ENCODE measurements at regions not wholly inside any gene's neighbourhood (a gene's known extent, or its start where the extent isn't known, plus 50 kb on each side); places are given as distances from the start of the nearest gene placed in this dataset.

DNA sequence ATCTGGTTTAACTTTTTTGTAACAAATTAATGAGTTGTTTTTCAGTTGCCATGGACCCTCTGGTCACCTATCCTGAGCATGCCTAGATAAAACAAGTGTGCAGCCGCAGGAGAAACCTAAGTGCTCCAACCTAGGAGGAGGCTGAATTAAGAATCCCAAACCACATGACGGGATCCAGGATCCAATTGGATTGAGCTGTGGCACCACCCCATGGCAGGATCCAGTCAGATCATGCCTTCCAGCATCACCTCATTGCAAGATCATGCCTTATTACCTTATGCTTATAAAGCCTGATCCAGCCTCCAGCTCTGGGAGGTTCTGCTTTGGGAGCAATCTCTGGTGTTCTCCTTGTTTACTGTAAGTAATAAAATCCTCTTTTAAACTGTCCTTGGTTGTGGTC lies 662.0 kb downstream of the TLR4 start:
- Histone ChIP-seq H3K9ac (ENCODE audit: insufficient read length, low read depth) (no peak overlapping the region), H3K36me3 (ENCODE audit: insufficient read depth, insufficient read length, low read length) (no peaks in the 10 kb centered on the region), H3K4me1 (ENCODE audit: insufficient read depth, insufficient read length) (no peaks in the 10 kb centered on the region)

DNA sequence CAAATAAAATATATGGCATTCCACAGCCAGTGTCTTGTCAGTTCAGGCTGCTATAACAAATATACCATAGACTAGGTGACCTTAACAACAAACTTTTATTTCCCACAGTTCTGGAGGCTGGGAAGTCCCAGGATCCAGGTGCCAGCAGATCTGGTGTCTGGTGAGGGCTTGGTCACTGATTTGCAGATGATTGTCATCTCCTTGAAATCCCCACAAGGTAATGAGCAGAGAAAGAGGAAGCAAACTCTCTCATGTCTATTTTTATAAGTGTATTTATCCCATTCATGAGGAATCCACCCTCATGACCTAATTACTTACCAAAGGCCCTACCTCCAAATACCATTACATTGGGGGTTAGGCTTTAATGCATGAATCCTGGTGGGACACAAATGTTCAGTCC lies 663.2 kb downstream of the TLR4 start:
- H3K27me3 ChIP-seq (ENCODE audit: insufficient read depth, insufficient read length): no peaks in the 10 kb centered on the region
- TF ChIP-seq SUZ12 (IDR thresholded peaks at IDR 0.05; ENCODE audit: extremely low read depth, insufficient read depth, insufficient read length) (no peak), YY1 (IDR thresholded peaks at IDR 0.05; ENCODE audit: insufficient read depth, insufficient read length) (no peak), ZNF274 (IDR thresholded peaks at IDR 0.05; ENCODE audit: low read depth, low read length) (no peak)
- no peaks in the 10 kb centered on the region for H3K36me3 ChIP-seq (ENCODE audit: insufficient read depth, insufficient read length, low read length)
- H3K9ac ChIP-seq (ENCODE audit: insufficient read length, low read depth): no peak overlapping the region
- H3K4me1 ChIP-seq (ENCODE audit: insufficient read depth, insufficient read length): no peaks in the 10 kb centered on the region
- no peak overlapping the region for H3K4me3 ChIP-seq (ENCODE audit: insufficient read length, low read depth)
- no peak for DNase-seq (ENCODE audit: low read depth, low spot score)
- H3K9me3 ChIP-seq (ENCODE audit: insufficient read depth, low read length): peaks cover 13% of the 10 kb centered on the region; the same call in 1 of the 2 replicates

More for the DNA sequence above, 662.0 kb downstream of the TLR4 start:
- no peak for DNase-seq (ENCODE audit: low read depth, low spot score)
- no peak overlapping the region for H3K4me3 ChIP-seq (ENCODE audit: insufficient read length, low read depth)
- peaks cover 13% of the 10 kb centered on the region; the same call in 1 of the 2 replicates for H3K9me3 ChIP-seq (ENCODE audit: insufficient read depth, low read length)
- H3K27me3 ChIP-seq (ENCODE audit: insufficient read depth, insufficient read length): no peaks in the 10 kb centered on the region
- TF ChIP-seq ZNF274 (IDR thresholded peaks at IDR 0.05; ENCODE audit: low read depth, low read length): no peak
- TF ChIP-seq SUZ12 (IDR thresholded peaks at IDR 0.05; ENCODE audit: extremely low read depth, insufficient read depth, insufficient read length): no peak
- no peak for TF ChIP-seq YY1 (IDR thresholded peaks at IDR 0.05; ENCODE audit: insufficient read depth, insufficient read length)

DNA sequence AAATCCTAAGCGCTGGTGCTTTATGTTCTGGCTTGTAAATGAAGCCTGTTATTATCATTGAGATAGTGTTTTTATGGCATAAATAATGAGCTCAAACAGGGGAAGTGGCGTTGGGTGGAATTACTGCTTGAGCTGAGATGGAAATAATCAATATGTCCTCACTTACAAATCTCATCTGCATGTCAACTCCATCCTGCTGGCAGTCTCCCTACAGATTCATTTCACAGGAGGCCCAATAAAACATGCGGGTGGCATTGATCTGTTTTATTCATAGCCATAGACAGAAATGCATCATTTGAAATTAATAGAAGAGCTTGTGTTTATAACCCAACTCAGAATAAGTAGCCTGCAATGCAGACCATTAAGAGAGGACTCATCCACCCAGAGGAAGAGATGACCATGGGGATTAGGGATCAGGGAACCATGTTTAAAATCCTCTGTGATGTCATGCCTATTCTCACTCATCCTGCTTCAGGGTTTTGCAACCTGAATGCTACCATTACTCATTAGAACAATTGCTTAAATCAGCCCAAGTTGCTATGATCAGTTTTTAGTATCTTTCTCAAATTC lies 680.4 kb downstream of the TLR4 start:
- no peak for TF ChIP-seq YY1 (IDR thresholded peaks at IDR 0.05; ENCODE audit: insufficient read depth, insufficient read length)
- TF ChIP-seq SUZ12 (IDR thresholded peaks at IDR 0.05; ENCODE audit: extremely low read depth, insufficient read depth, insufficient read length): no peak
- TF ChIP-seq ZNF274 (IDR thresholded peaks at IDR 0.05; ENCODE audit: low read depth, low read length): no peak
- no peaks in the 10 kb centered on the region for H3K9me3 ChIP-seq (ENCODE audit: insufficient read depth, low read length)
- no peak overlapping the region for H3K4me3 ChIP-seq (ENCODE audit: insufficient read length, low read depth)
- no peaks in the 10 kb centered on the region for H3K27me3 ChIP-seq (ENCODE audit: insufficient read depth, insufficient read length)
- DNase-seq (ENCODE audit: low read depth, low spot score): no peak
- no peak overlapping the region for H3K9ac ChIP-seq (ENCODE audit: insufficient read length, low read depth)
- H3K36me3 ChIP-seq (ENCODE audit: insufficient read depth, insufficient read length, low read length): no peaks in the 10 kb centered on the region
- no peaks in the 10 kb centered on the region for H3K4me1 ChIP-seq (ENCODE audit: insufficient read depth, insufficient read length)

DNA sequence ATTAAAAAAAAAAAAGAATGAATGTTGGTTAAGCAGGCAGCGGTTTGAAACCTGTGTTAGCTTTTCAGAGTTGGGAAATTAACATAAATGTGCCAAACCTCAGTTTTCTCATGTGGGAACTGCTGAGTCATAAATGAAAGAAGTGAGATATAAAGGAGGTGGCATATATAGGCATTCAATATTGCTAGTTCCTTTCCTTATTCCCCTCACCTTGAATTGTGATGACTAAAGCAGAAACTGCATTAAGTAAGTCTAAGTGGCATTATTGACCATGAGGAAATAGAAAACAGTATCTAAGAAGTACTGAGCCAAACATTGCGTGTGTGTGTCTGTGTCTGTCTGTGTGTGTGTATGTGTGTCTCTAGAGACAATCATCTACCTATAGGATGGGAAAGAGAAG lies 691.2 kb downstream of the TLR4 start:
- Histone ChIP-seq H3K9ac (ENCODE audit: insufficient read length, low read depth) (no peak overlapping the region), H3K4me1 (ENCODE audit: insufficient read depth, insufficient read length) (no peaks in the 10 kb centered on the region), H3K9me3 (ENCODE audit: insufficient read depth, low read length) (no peaks in the 10 kb centered on the region), H3K4me3 (ENCODE audit: insufficient read length, low read depth) (no peak overlapping the region), H3K36me3 (ENCODE audit: insufficient read depth, insufficient read length, low read length) (no peaks in the 10 kb centered on the region), H3K27me3 (ENCODE audit: insufficient read depth, insufficient read length) (no peaks in the 10 kb centered on the region)
- no peak for DNase-seq (ENCODE audit: low read depth, low spot score)
- TF ChIP-seq ZNF274 (IDR thresholded peaks at IDR 0.05; ENCODE audit: low read depth, low read length) (no peak), SUZ12 (IDR thresholded peaks at IDR 0.05; ENCODE audit: extremely low read depth, insufficient read depth, insufficient read length) (no peak), YY1 (IDR thresholded peaks at IDR 0.05; ENCODE audit: insufficient read depth, insufficient read length) (no peak)

DNA sequence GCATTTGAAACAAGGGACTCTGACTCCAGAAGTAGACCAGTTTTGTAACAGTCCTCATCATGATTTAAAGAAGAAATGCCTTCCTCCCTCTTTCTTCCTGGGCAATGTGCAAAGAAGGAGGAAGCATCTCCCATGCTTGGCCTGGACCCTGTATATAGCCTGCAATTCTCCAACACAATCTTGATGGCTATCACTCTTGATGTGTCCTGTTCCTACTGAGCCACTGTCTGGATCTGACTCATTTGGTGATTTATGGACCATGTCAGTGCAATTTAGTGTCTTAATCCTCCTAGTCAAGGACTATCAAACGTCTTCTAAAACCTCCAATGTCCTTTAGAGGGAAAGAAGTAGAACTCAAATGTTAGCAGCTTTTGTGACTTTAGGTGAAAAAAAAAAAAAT lies 697.3 kb downstream of the TLR4 start:
- no peaks in the 10 kb centered on the region for H3K27me3 ChIP-seq (ENCODE audit: insufficient read depth, insufficient read length)
- H3K4me3 ChIP-seq (ENCODE audit: insufficient read length, low read depth): no peak overlapping the region
- H3K4me1 ChIP-seq (ENCODE audit: insufficient read depth, insufficient read length): no peaks in the 10 kb centered on the region
- no peak overlapping the region for H3K9ac ChIP-seq (ENCODE audit: insufficient read length, low read depth)
- no peak for TF ChIP-seq YY1 (IDR thresholded peaks at IDR 0.05; ENCODE audit: insufficient read depth, insufficient read length)
- TF ChIP-seq SUZ12 (IDR thresholded peaks at IDR 0.05; ENCODE audit: extremely low read depth, insufficient read depth, insufficient read length): no peak
- TF ChIP-seq ZNF274 (IDR thresholded peaks at IDR 0.05; ENCODE audit: low read depth, low read length): no peak
- H3K9me3 ChIP-seq (ENCODE audit: insufficient read depth, low read length): no peaks in the 10 kb centered on the region
- no peaks in the 10 kb centered on the region for H3K36me3 ChIP-seq (ENCODE audit: insufficient read depth, insufficient read length, low read length)
- no peak for DNase-seq (ENCODE audit: low read depth, low spot score)

DNA sequence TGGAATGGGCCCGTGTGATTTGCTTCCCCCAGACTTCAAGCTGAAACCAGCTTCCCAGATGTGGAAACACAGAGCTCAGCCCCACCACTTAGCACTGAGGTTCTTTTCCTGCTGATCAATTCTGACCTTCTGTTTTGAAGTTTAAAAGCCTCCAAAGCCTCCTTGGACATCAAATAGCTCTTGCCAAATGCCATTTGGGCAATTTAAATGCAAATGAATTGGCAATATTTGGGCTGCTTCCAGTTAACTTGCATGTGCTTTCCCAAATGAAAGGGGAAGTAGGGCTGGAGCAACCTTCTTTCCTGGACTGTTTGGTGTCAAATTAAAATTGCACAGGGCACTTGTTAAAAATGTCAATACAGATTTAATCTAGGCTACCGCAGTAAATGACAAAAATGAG lies 710.5 kb downstream of the TLR4 start:
- Histone ChIP-seq H3K36me3 (ENCODE audit: insufficient read depth, insufficient read length, low read length) (no peaks in the 10 kb centered on the region), H3K4me1 (ENCODE audit: insufficient read depth, insufficient read length) (no peaks in the 10 kb centered on the region), H3K4me3 (ENCODE audit: insufficient read length, low read depth) (no peak overlapping the region), H3K27me3 (ENCODE audit: insufficient read depth, insufficient read length) (no peaks in the 10 kb centered on the region), H3K9me3 (ENCODE audit: insufficient read depth, low read length) (no peaks in the 10 kb centered on the region), H3K9ac (ENCODE audit: insufficient read length, low read depth) (no peak overlapping the region)
- TF ChIP-seq SUZ12 (IDR thresholded peaks at IDR 0.05; ENCODE audit: extremely low read depth, insufficient read depth, insufficient read length) (no peak), YY1 (IDR thresholded peaks at IDR 0.05; ENCODE audit: insufficient read depth, insufficient read length) (no peak), ZNF274 (IDR thresholded peaks at IDR 0.05; ENCODE audit: low read depth, low read length) (no peak)
- DNase-seq (ENCODE audit: low read depth, low spot score): no peak

DNA sequence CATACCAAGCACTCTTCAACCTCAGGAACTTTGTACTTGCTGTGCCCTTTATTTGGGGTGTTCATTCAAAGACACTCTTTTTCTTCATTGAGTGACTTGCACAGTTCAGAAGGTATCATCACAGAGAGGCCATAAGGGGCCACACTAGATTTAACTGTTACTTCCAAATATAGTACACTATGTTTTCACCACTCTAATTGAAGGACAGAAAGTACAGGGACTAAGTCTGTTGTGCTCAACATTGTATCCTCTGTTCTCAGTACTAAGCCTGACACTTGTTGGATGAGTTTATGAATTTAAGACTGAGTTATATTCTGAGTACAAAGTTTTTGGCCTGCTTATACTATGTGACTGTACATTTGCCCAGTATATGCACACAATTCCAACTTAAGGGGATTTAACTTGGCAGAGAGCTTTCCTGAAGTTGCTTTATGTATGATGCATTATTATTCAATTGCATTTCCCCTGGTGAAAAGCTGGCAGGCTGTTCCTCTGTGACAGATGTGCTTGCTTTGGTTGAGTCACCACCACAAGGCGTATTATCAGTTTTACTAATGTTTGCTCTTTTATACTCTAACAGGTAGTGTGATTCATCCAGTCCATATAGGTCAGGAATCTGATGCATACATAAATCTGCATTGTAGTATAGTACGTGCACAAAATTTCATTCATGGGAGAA lies 714.8 kb downstream of the TLR4 start:
- Histone ChIP-seq H3K9ac (ENCODE audit: insufficient read length, low read depth) (no peak overlapping the region), H3K27me3 (ENCODE audit: insufficient read depth, insufficient read length) (no peaks in the 10 kb centered on the region), H3K36me3 (ENCODE audit: insufficient read depth, insufficient read length, low read length) (no peaks in the 10 kb centered on the region), H3K4me3 (ENCODE audit: insufficient read length, low read depth) (no peak overlapping the region), H3K9me3 (ENCODE audit: insufficient read depth, low read length) (no peaks in the 10 kb centered on the region), H3K4me1 (ENCODE audit: insufficient read depth, insufficient read length) (no peaks in the 10 kb centered on the region)
- DNase-seq (ENCODE audit: low read depth, low spot score): no peak
- TF ChIP-seq YY1 (IDR thresholded peaks at IDR 0.05; ENCODE audit: insufficient read depth, insufficient read length): no peak
- no peak for TF ChIP-seq ZNF274 (IDR thresholded peaks at IDR 0.05; ENCODE audit: low read depth, low read length)
- no peak for TF ChIP-seq SUZ12 (IDR thresholded peaks at IDR 0.05; ENCODE audit: extremely low read depth, insufficient read depth, insufficient read length)
